GM21619 (cell line): ENCODE measurements at regions not wholly inside any gene's neighbourhood (a gene's known extent, or its start where the extent isn't known, plus 50 kb on each side); places are given as distances from the start of the nearest gene placed in this dataset.

Experiments
- ATAC-seq: cut with Tn5 transposase; IDR thresholded peaks from one replicate; pipeline ENCODE4 v1.9.1; 2021; ENCODE audit not compliant: unreplicated experiment

- ATAC-seq = peak; percentile 77
Observed at GRCh38 chr12:92034858-92035401, 110.7 kb downstream of the BTG1 start.

GRCh38 chr12:92034083-92034482, 111.6 kb downstream of the BTG1 start:
- ATAC-seq = no peak

DNA sequence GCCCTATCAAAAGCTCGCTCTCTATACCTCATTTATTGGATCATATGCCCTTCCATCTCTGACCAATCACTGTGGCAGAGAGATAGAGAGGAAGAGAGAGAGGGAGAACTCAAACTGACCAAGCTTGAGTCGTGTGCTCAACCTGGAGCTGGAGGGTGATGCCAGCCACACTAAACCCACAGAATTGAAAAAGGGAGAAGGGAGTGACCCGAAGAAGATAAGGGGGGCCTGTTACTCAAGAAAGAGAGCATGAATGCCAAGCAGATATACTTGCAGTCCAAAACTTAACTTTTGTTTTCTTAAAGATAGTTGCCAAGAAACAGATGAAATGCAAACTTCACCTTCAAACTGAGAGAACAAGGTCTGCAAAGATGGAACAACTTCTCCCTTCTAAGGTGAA, 112.7 kb downstream of the BTG1 start:
- no peak for ATAC-seq

DNA sequence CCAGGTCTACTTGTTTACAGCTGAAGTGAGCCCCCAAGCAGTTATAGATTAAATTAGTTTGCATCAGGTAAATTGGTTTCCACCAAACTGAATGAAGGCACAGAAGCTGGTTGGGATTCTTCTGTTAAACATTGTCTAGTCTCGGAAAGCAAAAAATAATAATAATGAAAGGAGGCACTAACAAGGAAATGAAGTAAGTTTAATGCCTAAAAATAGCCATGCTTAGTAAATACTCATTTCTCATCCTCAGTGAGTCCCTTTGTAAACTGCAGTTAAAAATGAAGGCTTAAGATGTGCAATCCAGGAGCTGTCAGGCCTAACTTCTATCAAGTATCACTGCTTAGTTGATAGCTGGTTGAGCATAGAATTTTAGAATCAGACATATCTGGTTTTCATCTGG, 113.5 kb downstream of the BTG1 start:
- no peak for ATAC-seq

DNA sequence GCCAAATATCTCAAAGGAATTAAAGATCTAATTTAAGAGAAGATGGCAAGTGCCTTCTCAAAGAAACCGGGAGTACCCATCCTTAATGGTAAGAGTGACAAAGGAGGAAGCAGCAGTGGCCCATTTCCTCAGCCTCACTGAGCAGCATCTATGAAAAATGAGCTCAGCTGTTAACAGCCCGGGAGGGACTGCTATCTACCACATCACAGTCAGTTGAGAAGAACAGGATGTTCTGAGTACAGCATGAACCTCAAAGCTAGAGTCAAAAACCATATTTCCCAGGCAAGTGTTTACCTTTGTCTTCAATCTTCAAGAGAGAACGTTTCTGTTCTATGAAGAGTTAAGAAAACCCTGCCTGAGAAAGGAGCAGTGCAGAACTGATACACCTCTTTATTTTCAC, 115.0 kb downstream of the BTG1 start:
- peak; percentile 54 for ATAC-seq

- ATAC-seq = no peak
Observed at GRCh38 chr12:92029902-92030586, 115.6 kb downstream of the BTG1 start.

DNA sequence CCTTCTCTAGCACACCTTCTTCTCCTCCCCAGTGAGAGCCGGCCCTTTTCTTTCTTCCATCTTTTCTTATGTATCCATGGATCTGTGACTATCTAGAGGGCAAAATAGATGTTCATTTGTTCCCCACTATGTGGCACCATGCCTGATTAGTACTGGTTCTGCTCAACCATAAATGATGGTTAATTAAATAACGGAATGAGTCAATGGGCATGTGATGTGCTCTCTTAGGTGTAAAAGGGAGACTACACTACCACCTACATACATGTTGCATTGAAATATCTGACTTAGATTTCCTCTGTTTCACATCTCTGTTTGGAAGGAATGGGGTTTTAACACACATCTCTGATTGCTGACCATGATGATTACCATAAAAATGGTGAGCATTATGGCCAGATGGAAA, 116.5 kb downstream of the BTG1 start:
- ATAC-seq = no peak

DNA sequence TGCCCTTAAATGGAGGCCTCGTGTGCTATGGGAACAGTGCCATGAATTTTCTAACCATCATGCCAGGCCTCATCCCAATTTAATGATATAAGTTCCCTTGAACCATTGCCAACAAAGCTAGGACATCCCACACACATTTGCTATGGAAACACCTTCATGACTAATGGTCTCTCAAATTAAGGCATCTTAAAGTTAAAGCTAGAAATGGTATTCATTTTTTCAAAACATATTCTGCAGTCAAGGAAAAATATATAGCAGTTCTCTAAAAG, 117.3 kb downstream of the BTG1 start:
- no peak for ATAC-seq

GRCh38 chr12:92027701-92028440, 117.8 kb downstream of the BTG1 start:
- no peak for ATAC-seq

GRCh38 chr12:92027243-92027642, 118.4 kb downstream of the BTG1 start:
- no peak for ATAC-seq

DNA sequence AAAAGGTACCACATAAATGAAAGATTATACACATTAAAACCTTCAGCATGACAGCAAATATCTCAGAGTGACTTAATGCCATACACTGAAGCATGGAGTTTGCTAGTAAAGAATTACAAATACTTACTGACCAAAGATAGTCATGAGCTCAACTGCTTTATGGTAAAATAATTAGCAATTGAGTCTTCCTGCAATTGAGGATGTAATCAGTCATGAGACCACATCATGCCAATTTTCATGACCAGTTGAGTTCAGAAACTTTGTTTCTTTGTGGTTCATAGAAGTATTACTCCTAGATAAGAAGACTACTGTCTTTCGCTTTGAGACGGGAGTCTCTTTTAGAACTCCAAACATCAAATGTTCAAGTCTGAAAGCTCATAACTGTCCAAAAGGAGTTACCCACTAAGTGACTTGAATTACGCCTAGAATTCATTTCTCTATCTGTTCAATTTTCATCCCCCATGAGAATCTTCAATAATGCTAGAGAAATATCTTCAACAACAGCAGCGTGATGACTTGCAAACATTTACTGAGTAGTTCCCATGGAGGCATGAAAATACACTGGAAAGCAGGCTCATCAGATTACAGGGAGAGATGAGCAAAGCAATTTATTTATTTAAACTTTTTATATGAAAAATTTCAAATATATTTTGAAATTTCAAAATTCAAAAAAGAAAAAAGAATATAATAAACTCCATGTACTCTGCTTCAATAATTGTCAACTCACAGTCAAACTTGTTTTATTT, 120.0 kb downstream of the BTG1 start:
- no peak for ATAC-seq

- ATAC-seq = no peak
Observed at GRCh38 chr12:92022093-92022492, 123.6 kb downstream of the BTG1 start.

DNA sequence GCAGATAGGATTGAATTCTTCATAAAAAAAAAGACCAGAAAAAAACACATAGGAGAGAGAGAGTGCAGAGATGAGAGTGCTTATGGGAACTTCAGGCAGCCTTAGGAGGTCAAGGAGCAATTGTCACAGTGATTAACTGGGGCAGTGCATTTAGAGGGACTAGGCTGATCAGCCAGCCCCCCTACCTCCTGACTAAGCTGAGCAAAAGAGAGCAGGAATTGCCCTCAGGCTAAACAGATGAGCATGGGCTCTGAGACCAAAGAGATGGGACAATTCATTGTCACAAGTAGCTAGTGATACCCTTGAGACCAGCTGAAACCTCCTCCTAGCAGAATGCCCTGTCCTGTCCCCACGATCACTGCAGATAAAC, 124.0 kb downstream of the BTG1 start:
- no peak for ATAC-seq

- ATAC-seq = no peak
Observed at GRCh38 chr12:92020983-92021665, 124.5 kb downstream of the BTG1 start.

- ATAC-seq = no peak
Observed at GRCh38 chr12:92019491-92020277, 126.0 kb downstream of the BTG1 start.

- no peak for ATAC-seq
Observed at GRCh38 chr12:92012691-92013090, 133.0 kb downstream of the BTG1 start.

- no peak for ATAC-seq
Observed at GRCh38 chr12:92010853-92011701, 134.6 kb downstream of the BTG1 start.

DNA sequence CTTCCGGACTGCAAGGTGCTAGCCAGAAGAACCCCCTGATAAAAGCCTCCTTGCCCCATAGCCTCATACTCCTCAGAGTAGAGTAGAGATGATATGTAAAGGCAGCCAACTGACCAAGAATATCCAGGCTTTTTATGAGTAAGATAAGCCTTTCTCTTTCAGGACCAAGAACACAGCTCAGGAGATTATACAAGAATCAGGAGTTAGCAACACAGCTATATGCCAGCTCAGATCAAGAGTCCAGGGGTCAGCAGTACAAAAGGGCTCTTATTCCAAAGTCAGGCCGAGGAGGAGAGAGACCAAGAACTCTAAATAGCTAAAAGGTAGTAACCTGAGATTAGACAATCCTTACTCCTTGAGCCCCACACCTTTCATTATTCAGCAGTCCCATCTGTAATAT, 135.3 kb downstream of the BTG1 start:
- ATAC-seq = no peak

DNA sequence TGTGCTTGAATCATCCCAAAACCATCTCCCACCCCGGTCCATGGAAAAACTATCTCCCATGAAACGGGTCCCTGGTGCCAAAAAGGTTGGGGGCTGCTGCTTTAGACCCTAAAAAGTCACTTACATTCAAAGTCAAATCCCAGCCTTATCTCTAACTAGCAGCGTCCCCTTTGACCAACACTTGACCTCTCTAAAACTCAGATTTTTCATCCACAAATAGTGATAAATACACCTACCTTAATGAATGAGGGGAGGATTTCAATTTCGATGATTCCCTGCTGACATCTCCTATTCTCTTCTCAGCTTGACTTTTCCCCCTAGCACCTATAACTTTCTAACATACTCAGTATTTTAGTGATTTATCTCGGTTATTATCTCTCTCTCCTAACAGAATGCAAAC, 137.3 kb downstream of the BTG1 start:
- ATAC-seq = no peak

GRCh38 chr12:92007787-92008186, 137.9 kb downstream of the BTG1 start:
- ATAC-seq = no peak
